Panc1 (cell line): ENCODE measurements at regions not wholly inside any gene's neighbourhood (a gene's known extent, or its start where the extent isn't known, plus 50 kb on each side); places are given as distances from the start of the nearest gene placed in this dataset.

Source experiments
- ATAC-seq: fragments of 200-7000 bp; cut with Tn5 transposase; 2 replicates; pipeline ENCODE4 v1.9.1; 2020; ENCODE audit warnings: mild to moderate bottlenecking, moderate library complexity
- BruUV-seq: library from RNA; stranded (reverse); fragments of 400-500 nt; replicated peaks from 2 replicates; lab custom pipeline; 2021; lab: Mats Ljungman, UMichigan
- CTCF ChIA-PET: fragments of 300-600 bp; sonication (Branson Sonifier 250); formaldehyde crosslinking; loops from one replicate; lab custom pipeline; 2022; ENCODE audit warnings: antibody characterized with exemption; lab: Charles Lee
- POLR2A ChIA-PET: fragments of 300-600 bp; sonication (Branson Sonifier 250); formaldehyde crosslinking; loops from one replicate; lab custom pipeline; 2022; ENCODE audit warnings: antibody characterized with exemption; lab: Charles Lee
- DNase-seq: peaks from one replicate; pipeline ENCODE4 v3.0.0-alpha.2; 2010; ENCODE audit warnings: low read depth, low spot score
- H3K27ac ChIP-seq: 2 replicates; pipeline ENCODE4 v1.5.1; 2011; ENCODE audit warnings: mild to moderate bottlenecking, low read length, inconsistent platforms
- H3K27me3 ChIP-seq: fragments of 200-500 bp; sonication (Bioruptor generic); 2 replicates; pipeline ENCODE4 v1.6.0; 2014; ENCODE audit warnings: low read length, inconsistent platforms; ENCODE audit not compliant: control insufficient read depth, insufficient read depth
- H3K36me3 ChIP-seq: fragments of 200-500 bp; sonication (Bioruptor generic); 2 replicates; pipeline ENCODE4 v1.5.1; 2014; ENCODE audit warnings: inconsistent platforms, mild to moderate bottlenecking, low read length, moderate library complexity; ENCODE audit not compliant: control insufficient read depth, insufficient read depth
- H3K4me1 ChIP-seq: 2 replicates; pipeline ENCODE4 v1.5.1; 2011; ENCODE audit warnings: inconsistent platforms, mild to moderate bottlenecking, low read length, moderate library complexity; ENCODE audit not compliant: control insufficient read depth, insufficient read depth
- H3K4me3 ChIP-seq, 2 experiments: 2 replicates each; pipeline ENCODE4 v1.5.1; 2011 to 2012; ENCODE audit warnings: low read depth in 2 of 2, low read length in 2 of 2, mild to moderate bottlenecking in 2 of 2, inconsistent platforms in 1 of 2, moderate library complexity in 1 of 2
- H3K9me3 ChIP-seq: fragments of 200-500 bp; sonication (Bioruptor generic); 2 replicates; pipeline ENCODE4 v1.5.1; 2014; ENCODE audit warnings: low read depth, mild to moderate bottlenecking, inconsistent platforms, low read length, moderate library complexity; ENCODE audit not compliant: control insufficient read depth, insufficient read depth
- CTCF ChIP-seq: fragments of 450-650 bp; IDR thresholded peaks from 2 replicates; pipeline ENCODE4 v1.5.1; 2017; ENCODE audit warnings: mild to moderate bottlenecking
- POLR2AphosphoS5 ChIP-seq: IDR thresholded peaks from 2 replicates; pipeline ENCODE4 v1.6.1; 2012; ENCODE audit warnings: mild to moderate bottlenecking, low read depth, low read length, moderate library complexity
- REST ChIP-seq, 2 experiments: IDR thresholded peaks; 2 replicates each; pipeline ENCODE4 v1.6.1; 2011 to 2012; ENCODE audit warnings: low read depth in 2 of 2, control low read depth in 1 of 2, low read length in 1 of 2, mild to moderate bottlenecking in 1 of 2, moderate library complexity in 1 of 2; ENCODE audit not compliant: insufficient read depth in 1 of 2
- SIN3A ChIP-seq: IDR thresholded peaks from 2 replicates; pipeline ENCODE4 v1.6.1; 2012; ENCODE audit warnings: low read depth, mild to moderate bottlenecking, low read length, moderate library complexity, borderline replicate concordance; ENCODE audit not compliant: insufficient read depth
- TCF7L2 ChIP-seq: IDR thresholded peaks from 2 replicates; pipeline ENCODE4 v1.6.1; 2011; ENCODE audit warnings: mild to moderate bottlenecking, low read depth, low read length, inconsistent platforms
- in situ Hi-C: cut with HindIII; loops from 2 replicates; pipeline ENCODE4 v1.10.0; 2016; ENCODE audit warnings: low sequenced_read_pairs, low pct_unique_long_range_greater_than_20kb
- intact Hi-C: fragments of 100-400 bp; cut with micrococcal nuclease; formaldehyde crosslinking; loops from one replicate; pipeline ENCODE4 v1.10.0; 2022; ENCODE audit not compliant: unreplicated experiment

GRCh38 chr7:51666266-51666665 lies 349.7 kb upstream of the COBL start:
- DNase-seq (no peak), ATAC-seq (no peak)
- no peaks in the 10 kb centered on the region for H3K27me3 ChIP-seq
- intact Hi-C loops (no loop called here), in situ Hi-C loops (no loop called here)
- BruUV-seq, result no TSS peak
- no peak overlapping the region for H3K4me3 ChIP-seq
- H3K36me3 ChIP-seq, result no peaks in the 10 kb centered on the region
- CTCF ChIA-PET, result no interaction called here
- H3K27ac ChIP-seq, result no peak overlapping the region
- H3K9me3 ChIP-seq, result no peaks in the 10 kb centered on the region
- no peaks in the 10 kb centered on the region for H3K4me1 ChIP-seq
- no peak for TF ChIP-seq REST (IDR thresholded peaks at IDR 0.05; ENCODE audit: insufficient read depth in 1 of 2, low read depth in 2 of 2, low read length in 1 of 2)
- TF ChIP-seq SIN3A, result no peak
- TF ChIP-seq CTCF, result no peak
- TF ChIP-seq POLR2AphosphoS5, result no peak
- no peak for TF ChIP-seq TCF7L2
- POLR2A ChIA-PET, result no interaction called here

GRCh38 chr7:51665045-51665780 lies 348.6 kb upstream of the COBL start:
- Histone ChIP-seq H3K9me3 (no peaks in the 10 kb centered on the region), H3K4me3 (no peak overlapping the region), H3K4me1 (no peaks in the 10 kb centered on the region), H3K27me3 (no peaks in the 10 kb centered on the region), H3K27ac (no peak overlapping the region), H3K36me3 (no peaks in the 10 kb centered on the region)
- no TSS peak for BruUV-seq
- TF ChIP-seq SIN3A (no peak), POLR2AphosphoS5 (no peak), REST (IDR thresholded peaks at IDR 0.05; ENCODE audit: insufficient read depth in 1 of 2, low read depth in 2 of 2, low read length in 1 of 2) (no peak), TCF7L2 (no peak), CTCF (no peak)
- DNase-seq (no peak), ATAC-seq (no peak)
- in situ Hi-C loops (no loop called here), intact Hi-C loops (no loop called here)
- CTCF ChIA-PET, result no interaction called here
- POLR2A ChIA-PET, result no interaction called here
